K562 (cell line): ENCODE measurements at regions not wholly inside any gene's neighbourhood (a gene's known extent, or its start where the extent isn't known, plus 50 kb on each side); places are given as distances from the start of the nearest gene placed in this dataset.
"Not testable (repeated sequence)": the region's sequence is repeated elsewhere in the genome, so short reads cannot be mapped to it uniquely, and the experiment has no call there.

Experiments used
- ATAC-seq: fragments of 200-7000 bp; cut with Tn5 transposase; 3 replicates; pipeline ENCODE4 v1.9.1; 2020; ENCODE audit warnings: moderate library complexity
- BruUV-seq: library from RNA; stranded (reverse); fragments of 400-500 nt; replicated peaks from 2 replicates; lab custom pipeline; 2021; lab: Mats Ljungman, UMichigan
- CTCF ChIA-PET: fragments of 300-600 bp; formaldehyde crosslinking; extraction: SDS; loops from one replicate; lab custom pipeline; 2021; ENCODE audit warnings: low intra/inter-chr PET ratio; lab: Yijun Ruan, JAX
- POLR2A ChIA-PET: fragments of 300-600, 350-650 bp; sonication (Branson Sonifier 250); formaldehyde crosslinking; extraction: SDS; loops from one replicate; lab custom pipeline; 2021; ENCODE audit warnings: antibody characterized with exemption, inconsistent platforms; lab: Yijun Ruan, JAX
- DNase-seq, 4 experiments: peaks; one replicate each; pipeline versions ENCODE4 v3.0.0 to v3.0.0-alpha.2; 2011 to 2018; ENCODE audit warnings: low spot score in 3 of 4, mixed read lengths in 3 of 4; ENCODE audit errors: extremely low read depth in 1 of 4
- FAIRE-seq: peaks from 2 replicates; lab custom pipeline; 2011; peaks lifted over from hg19 to GRCh38; lab: Jason Lieb, UNC
- H2AFZ ChIP-seq: 2 replicates; pipeline ENCODE4 v1.6.0; 2011; ENCODE audit warnings: low read depth, low read length, control low read depth, inconsistent platforms
- H3K27ac ChIP-seq: fragments of 200-600 bp; 3 replicates; pipeline ENCODE4 v1.8.0; 2011; ENCODE audit warnings: low read depth, mild to moderate bottlenecking, control low read depth, inconsistent platforms, low read length, moderate library complexity, mixed read lengths; ENCODE audit errors: extremely low read depth
- H3K27me3 ChIP-seq, 2 experiments: fragments of 300-600 bp in 1 of 2; 2 replicates in 1 of 2; 3 replicates in 1 of 2; pipeline versions ENCODE4 v1.6.0 to v1.8.0; 2011; ENCODE audit warnings: inconsistent platforms in 2 of 2, low read length in 2 of 2, mild to moderate bottlenecking in 1 of 2, mixed read lengths in 1 of 2, moderate library complexity in 1 of 2; ENCODE audit not compliant: control insufficient read depth in 2 of 2, insufficient read depth in 2 of 2
- H3K36me3 ChIP-seq: fragments of 300-600 bp; 3 replicates; pipeline ENCODE4 v1.8.0; 2011; ENCODE audit warnings: mild to moderate bottlenecking, low read length, inconsistent platforms; ENCODE audit not compliant: control insufficient read depth, insufficient read depth
- H3K4me1 ChIP-seq, 2 experiments: fragments of 200-600 bp in 1 of 2; replicated peaks in 1 of 2; 2 replicates in 1 of 2; 3 replicates in 1 of 2; pipeline versions ENCODE4 v1.5.1 to v1.8.0; 2011; ENCODE audit warnings: inconsistent platforms in 2 of 2, low read length in 2 of 2, mild to moderate bottlenecking in 1 of 2, mixed read lengths in 1 of 2, moderate library complexity in 1 of 2; ENCODE audit not compliant: control insufficient read depth in 2 of 2, insufficient read depth in 2 of 2
- H3K4me2 ChIP-seq: 2 replicates; pipeline ENCODE4 v1.6.1; 2011; ENCODE audit warnings: low read length, control low read depth, inconsistent platforms, mixed read lengths; ENCODE audit not compliant: insufficient read depth
- H3K4me3 ChIP-seq: fragments of 200-600 bp; sonication (generic), shearing (Covaris generic); 2 replicates; pipeline ENCODE4 v1.5.1; 2016; ENCODE audit warnings: control low read depth, inconsistent platforms
- H3K79me2 ChIP-seq: fragments of 200-600 bp; 3 replicates; pipeline ENCODE4 v1.8.0; 2011; ENCODE audit warnings: low read length, inconsistent platforms; ENCODE audit not compliant: control insufficient read depth, insufficient read depth
- H3K9ac ChIP-seq, 2 experiments: 2 replicates each; pipeline versions ENCODE4 v1.6.0 to v1.6.1; 2011; ENCODE audit warnings: low read depth in 2 of 2, low read length in 2 of 2, control low read depth in 1 of 2, inconsistent platforms in 1 of 2, mild to moderate bottlenecking in 1 of 2, mixed read lengths in 1 of 2; ENCODE audit not compliant: insufficient read depth in 1 of 2
- H3K9me1 ChIP-seq: one replicate; pipeline ENCODE4 v1.6.0; 2011; ENCODE audit warnings: inconsistent platforms, mild to moderate bottlenecking, low read length, moderate library complexity; ENCODE audit not compliant: control insufficient read depth, insufficient read depth
- H3K9me3 ChIP-seq: replicated peaks from 2 replicates; pipeline ENCODE4 v1.5.1; 2011; ENCODE audit warnings: low read depth, low read length, inconsistent platforms; ENCODE audit not compliant: control insufficient read depth, insufficient read depth
- H4K20me1 ChIP-seq: replicated peaks from 2 replicates; pipeline ENCODE4 v1.6.1; 2011; ENCODE audit warnings: low read length, inconsistent platforms, mixed read lengths; ENCODE audit not compliant: control insufficient read depth, insufficient read depth
- CC2D1A ChIP-seq: fragments of 450-650 bp; IDR thresholded peaks from 2 replicates; pipeline ENCODE4 v1.6.1; 2017; ENCODE audit warnings: mild to moderate bottlenecking
- FOXM1 ChIP-seq, 2 experiments: fragments of 450-650 bp in 1 of 2; sonication (generic) in 1 of 2; formaldehyde crosslinking in 1 of 2; IDR thresholded peaks; 2 replicates each; pipeline versions ENCODE4 v1.6.1 to v1.9.0; 2017 to 2022; ENCODE audit warnings: low read depth in 2 of 2, mild to moderate bottlenecking in 2 of 2, missing genetic modification reagents in 1 of 2, moderate library complexity in 1 of 2
- GATA2 ChIP-seq: sonication (generic); formaldehyde crosslinking; IDR thresholded peaks from 2 replicates; pipeline ENCODE4 v1.4.0; 2020; ENCODE audit warnings: mild to moderate bottlenecking, missing genetic modification reagents
- LEF1 ChIP-seq: fragments of 450-650 bp; IDR thresholded peaks from 2 replicates; pipeline ENCODE4 v1.6.1; 2016; ENCODE audit warnings: mild to moderate bottlenecking
- PKNOX1 ChIP-seq: fragments of 450-650 bp; IDR thresholded peaks from 2 replicates; pipeline ENCODE4 v1.6.1; 2016
- PML ChIP-seq: IDR thresholded peaks from 2 replicates; pipeline ENCODE4 v1.6.1; 2012; ENCODE audit warnings: low read length, inconsistent platforms
- RCOR1 ChIP-seq, 2 experiments: IDR thresholded peaks; 2 replicates each; pipeline ENCODE4 v1.6.1; 2012; ENCODE audit warnings: low read depth in 2 of 2, low read length in 2 of 2, borderline replicate concordance in 1 of 2, improper control_type of control experiment in 1 of 2
- SOX6 ChIP-seq: fragments of 450-650 bp; IDR thresholded peaks from 2 replicates; pipeline ENCODE4 v1.6.1; 2014; ENCODE audit warnings: mild to moderate bottlenecking
- TRIM24 ChIP-seq, 2 experiments: fragments of 450-650 bp; IDR thresholded peaks; 2 replicates each; pipeline ENCODE4 v1.6.1; 2016
- WGBS: fragments of 100-300 bp; shearing (Covaris generic); methylation state at CpG from one replicate; pipeline ENCODE4 v1.1.6; 2016; ENCODE audit warnings: low coverage, mixed read lengths; ENCODE audit not compliant: insufficient coverage; ENCODE audit errors: missing lambda C conversion rate; 5-methylcytosine and 5-hydroxymethylcytosine counted together
- in situ Hi-C: fragments of 300-500 bp; cut with MboI; formaldehyde crosslinking; loops from 4 replicates; pipeline ENCODE4 v1.15.0; 2018; ENCODE audit warnings: inconsistent platforms, mixed read lengths
- intact Hi-C: fragments of 100-400 bp; cut with micrococcal nuclease; formaldehyde crosslinking; loops from 2 replicates; pipeline ENCODE4 v1.14.2; 2022
- TF ChIP-seq, protein P1 (sequence below): sonication (generic); formaldehyde crosslinking; IDR thresholded peaks from 2 replicates; pipeline ENCODE4 v1.8.1; 2023; ENCODE audit warnings: mild to moderate bottlenecking, missing genetic modification reagents
- TF ChIP-seq, protein P2 (sequence below): fragments of 450-650 bp; formaldehyde crosslinking; conservative IDR thresholded peaks from 2 replicates; pipeline ENCODE4 v1.4.0; 2022; ENCODE audit warnings: mild to moderate bottlenecking, missing genetic modification characterization

GRCh38 chr6:158886346-158886977, 67.3 kb upstream of the EZR start:
- peak overlapping the region; percentile 77; the same call in 1 of the 2 replicates for H2AFZ ChIP-seq
- H3K9me3 ChIP-seq, in situ Hi-C loops, intact Hi-C loops, FAIRE-seq, H3K4me3 ChIP-seq, H4K20me1 ChIP-seq, H3K36me3 ChIP-seq, H3K9me1 ChIP-seq: not testable (repeated sequence)
- POLR2A ChIA-PET, result interaction anchor here (0.6 to 1.2 kb wide), 4 partner anchors 9 to 19 kb away, joined by 3 to 4 read pairs (median 3); no protein-coding TSS in a partner anchor
- TF ChIP-seq, protein P1, sequence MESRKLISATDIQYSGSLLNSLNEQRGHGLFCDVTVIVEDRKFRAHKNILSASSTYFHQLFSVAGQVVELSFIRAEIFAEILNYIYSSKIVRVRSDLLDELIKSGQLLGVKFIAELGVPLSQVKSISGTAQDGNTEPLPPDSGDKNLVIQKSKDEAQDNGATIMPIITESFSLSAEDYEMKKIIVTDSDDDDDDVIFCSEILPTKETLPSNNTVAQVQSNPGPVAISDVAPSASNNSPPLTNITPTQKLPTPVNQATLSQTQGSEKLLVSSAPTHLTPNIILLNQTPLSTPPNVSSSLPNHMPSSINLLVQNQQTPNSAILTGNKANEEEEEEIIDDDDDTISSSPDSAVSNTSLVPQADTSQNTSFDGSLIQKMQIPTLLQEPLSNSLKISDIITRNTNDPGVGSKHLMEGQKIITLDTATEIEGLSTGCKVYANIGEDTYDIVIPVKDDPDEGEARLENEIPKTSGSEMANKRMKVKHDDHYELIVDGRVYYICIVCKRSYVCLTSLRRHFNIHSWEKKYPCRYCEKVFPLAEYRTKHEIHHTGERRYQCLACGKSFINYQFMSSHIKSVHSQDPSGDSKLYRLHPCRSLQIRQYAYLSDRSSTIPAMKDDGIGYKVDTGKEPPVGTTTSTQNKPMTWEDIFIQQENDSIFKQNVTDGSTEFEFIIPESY (CRISPR knock-in tag), result peak; percentile 71
- TF ChIP-seq, all 486 proteins: peak for 1; not testable (repeated sequence) for 485
- H3K79me2 ChIP-seq, BruUV-seq, CTCF ChIA-PET, H3K27me3 ChIP-seq, H3K9ac ChIP-seq, H3K27ac ChIP-seq, DNase-seq, H3K4me2 ChIP-seq, ATAC-seq: not testable (repeated sequence)
- WGBS, result 68% methylated on average over 15 of the region's 15 CpGs
- peaks cover 5 to 14% of the 10 kb centered on the region in 2 experiments; a peak in 4 of 5 replicates for H3K4me1 ChIP-seq

DNA sequence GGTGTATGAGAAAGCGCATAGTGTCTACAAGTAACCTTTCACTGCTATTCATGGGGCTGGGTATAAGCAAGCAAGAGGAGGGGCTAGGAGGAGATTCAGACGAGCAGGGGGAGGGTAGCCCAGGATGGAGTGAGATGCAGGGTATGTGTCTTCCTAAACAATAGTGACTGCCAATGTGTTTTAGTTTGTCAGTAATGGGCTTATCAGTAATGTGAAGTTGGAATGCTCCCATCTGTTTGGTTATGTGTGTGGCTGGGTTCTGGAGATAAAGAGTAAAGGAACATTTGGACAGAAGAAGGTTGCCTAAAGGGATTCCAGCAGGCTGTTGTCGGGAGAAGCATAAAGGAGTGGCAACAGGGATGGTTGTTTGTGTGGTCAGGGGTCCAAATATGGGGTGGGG, 62.7 kb upstream of the EZR start:
- BruUV-seq; H4K20me1 ChIP-seq; H3K27me3 ChIP-seq; H3K9me1 ChIP-seq; POLR2A ChIA-PET; in situ Hi-C loops; H3K9ac ChIP-seq; H3K79me2 ChIP-seq; H3K27ac ChIP-seq; H3K4me3 ChIP-seq; H3K9me3 ChIP-seq; CTCF ChIA-PET; H3K36me3 ChIP-seq; TF ChIP-seq FOXM1 (CRISPR knock-in tag; IDR thresholded peaks at IDR 0.05; ENCODE audit: low read depth): not testable (repeated sequence)
- FAIRE-seq (peak; percentile 82), ATAC-seq (peak; percentile 43), DNase-seq (peak; percentile 41 to 84 (median 47))
- 5% methylated on average over 3 of the region's 3 CpGs for WGBS
- Histone ChIP-seq H2AFZ (peak overlapping the region; percentile 63), H3K4me1 (peaks cover 5 to 22% of the 10 kb centered on the region in 2 experiments; a peak in 4 of 5 replicates), H3K4me2 (peak overlapping the region; percentile 75)
- intact Hi-C loops, result loop anchor here (1.0 kb wide), 1 partner anchor 29 kb away; no protein-coding TSS in a partner anchor
- TF ChIP-seq, protein P2, sequence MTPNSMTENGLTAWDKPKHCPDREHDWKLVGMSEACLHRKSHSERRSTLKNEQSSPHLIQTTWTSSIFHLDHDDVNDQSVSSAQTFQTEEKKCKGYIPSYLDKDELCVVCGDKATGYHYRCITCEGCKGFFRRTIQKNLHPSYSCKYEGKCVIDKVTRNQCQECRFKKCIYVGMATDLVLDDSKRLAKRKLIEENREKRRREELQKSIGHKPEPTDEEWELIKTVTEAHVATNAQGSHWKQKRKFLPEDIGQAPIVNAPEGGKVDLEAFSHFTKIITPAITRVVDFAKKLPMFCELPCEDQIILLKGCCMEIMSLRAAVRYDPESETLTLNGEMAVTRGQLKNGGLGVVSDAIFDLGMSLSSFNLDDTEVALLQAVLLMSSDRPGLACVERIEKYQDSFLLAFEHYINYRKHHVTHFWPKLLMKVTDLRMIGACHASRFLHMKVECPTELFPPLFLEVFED, result 0 out of 2 replicates have a peak, but pooled peaks have one; percentile 3
- peak; percentile 90 for TF ChIP-seq GATA2 (CRISPR knock-in tag)
- TF ChIP-seq PKNOX1, result peak; percentile 56
- peak; percentile 10 to 77; a peak in 3 of 4 replicates for TF ChIP-seq RCOR1 (IDR thresholded peaks at IDR 0.05; ENCODE audit: borderline replicate concordance in 1 of 2, low read depth in 2 of 2, low read length in 2 of 2)
- TF ChIP-seq LEF1, result peak; percentile 80
- peak; percentile 90 for TF ChIP-seq FOXM1 (IDR thresholded peaks at IDR 0.05; ENCODE audit: low read depth)
- TF ChIP-seq TRIM24 (IDR thresholded peaks at IDR 0.05), result peak; percentile 94 to 96
- TF ChIP-seq SOX6, result peak; percentile 98
- TF ChIP-seq PML, result peak; percentile 81
- TF ChIP-seq CC2D1A, result peak; percentile 94
